ENCODE measurements at regions not wholly inside any gene's neighbourhood (a gene's known extent, or its start where the extent isn't known, plus 50 kb on each side); places are given as distances from the start of the nearest gene placed in this dataset.

DNA sequence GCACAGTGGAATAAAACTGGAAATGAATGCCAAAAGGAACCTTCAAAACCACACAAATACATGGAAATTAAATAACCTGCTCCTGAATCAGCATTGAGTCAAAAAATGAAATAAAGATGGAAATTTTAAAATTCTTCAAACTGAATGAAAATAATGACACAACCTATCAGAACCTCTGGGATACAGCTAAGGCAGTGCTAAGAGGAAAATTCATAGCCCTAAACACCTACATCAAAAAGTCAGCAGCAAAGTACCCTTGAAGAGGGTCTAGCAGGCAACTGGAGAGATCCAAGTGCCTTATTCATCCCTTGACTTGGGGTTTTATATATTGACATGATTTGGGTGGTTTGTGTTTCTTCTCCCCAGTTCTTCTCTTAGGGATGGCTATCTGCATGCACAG, 294.1 kb downstream of the PMP22 start:
- Mint-ChIP-seq H3K36me3 (ENCODE audit: low read depth) (peaks cover 3% of the 10 kb centered on the region), H3K9me3 (peaks cover 35% of the 10 kb centered on the region), H3K27me3 (ENCODE audit: insufficient read depth) (no peaks in the 10 kb centered on the region), H3K27ac (no peak overlapping the region), H3K4me1 (peaks cover 9% of the 10 kb centered on the region), H3K4me3 (no peak overlapping the region)
- Histone ChIP-seq H3K36me3 (ENCODE audit: control insufficient read depth, insufficient read depth, low read length) (no peaks in the 10 kb centered on the region), H3K4me1 (ENCODE audit: control insufficient read depth, insufficient read depth, low read length) (no peaks in the 10 kb centered on the region), H3K27ac (ENCODE audit: low read depth, low read length) (no peak overlapping the region), H3K9ac (ENCODE audit: extremely low read depth, low read length, poor library complexity, severe bottlenecking) (no peak overlapping the region), H3K4me3 (ENCODE audit: low read length) (no peak overlapping the region), H3K9me3 (ENCODE audit: control insufficient read depth, low read length) (peaks cover 15% of the 10 kb centered on the region), H3K27me3 (ENCODE audit: control insufficient read depth, insufficient read depth, low read length, poor library complexity, severe bottlenecking) (no peaks in the 10 kb centered on the region)
- DNase-seq, result no peak
- TF ChIP-seq, protein P1, sequence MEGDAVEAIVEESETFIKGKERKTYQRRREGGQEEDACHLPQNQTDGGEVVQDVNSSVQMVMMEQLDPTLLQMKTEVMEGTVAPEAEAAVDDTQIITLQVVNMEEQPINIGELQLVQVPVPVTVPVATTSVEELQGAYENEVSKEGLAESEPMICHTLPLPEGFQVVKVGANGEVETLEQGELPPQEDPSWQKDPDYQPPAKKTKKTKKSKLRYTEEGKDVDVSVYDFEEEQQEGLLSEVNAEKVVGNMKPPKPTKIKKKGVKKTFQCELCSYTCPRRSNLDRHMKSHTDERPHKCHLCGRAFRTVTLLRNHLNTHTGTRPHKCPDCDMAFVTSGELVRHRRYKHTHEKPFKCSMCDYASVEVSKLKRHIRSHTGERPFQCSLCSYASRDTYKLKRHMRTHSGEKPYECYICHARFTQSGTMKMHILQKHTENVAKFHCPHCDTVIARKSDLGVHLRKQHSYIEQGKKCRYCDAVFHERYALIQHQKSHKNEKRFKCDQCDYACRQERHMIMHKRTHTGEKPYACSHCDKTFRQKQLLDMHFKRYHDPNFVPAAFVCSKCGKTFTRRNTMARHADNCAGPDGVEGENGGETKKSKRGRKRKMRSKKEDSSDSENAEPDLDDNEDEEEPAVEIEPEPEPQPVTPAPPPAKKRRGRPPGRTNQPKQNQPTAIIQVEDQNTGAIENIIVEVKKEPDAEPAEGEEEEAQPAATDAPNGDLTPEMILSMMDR (conservative IDR thresholded peaks at IDR 0.05), result no peak

DNA sequence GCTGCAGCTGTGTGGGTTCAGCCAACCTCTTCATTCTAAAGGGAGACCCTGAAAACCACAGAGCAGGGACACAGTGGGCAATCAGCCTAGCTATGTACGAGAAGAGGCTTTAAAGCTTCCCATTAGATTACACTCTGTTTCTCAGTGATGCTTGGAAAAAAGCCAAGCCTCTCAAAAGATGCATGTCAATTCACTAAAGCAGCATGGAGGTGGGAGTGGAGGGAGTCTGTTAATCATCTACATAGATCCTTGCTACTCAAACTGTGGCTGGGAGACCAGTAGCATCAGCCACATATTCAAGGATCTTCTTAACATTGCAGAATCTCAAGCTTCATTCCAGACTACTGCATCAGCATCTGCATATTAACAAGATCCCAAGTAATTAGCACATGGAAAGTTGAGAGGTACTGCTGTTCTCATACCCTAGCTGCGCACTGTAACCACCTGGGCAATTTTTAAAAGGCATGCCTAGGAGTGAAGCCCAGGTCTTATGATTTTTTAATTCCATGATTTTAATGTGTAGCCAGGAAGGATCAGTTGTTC, 305.9 kb downstream of the PMP22 start:
- no peak overlapping the region for H3K27ac ChIP-seq (ENCODE audit: low read depth, low read length)
- no peaks in the 10 kb centered on the region for H3K27me3 ChIP-seq (ENCODE audit: control insufficient read depth, insufficient read depth, low read length, poor library complexity, severe bottlenecking)
- Mint-ChIP-seq H3K9me3 (no peaks in the 10 kb centered on the region), H3K4me1 (no peaks in the 10 kb centered on the region), H3K27ac (no peak overlapping the region), H3K36me3 (ENCODE audit: low read depth) (no peaks in the 10 kb centered on the region), H3K27me3 (ENCODE audit: insufficient read depth) (no peaks in the 10 kb centered on the region), H3K4me3 (no peak overlapping the region)
- WGBS, 2 experiments (ENCODE audit: insufficient coverage in 1 of 2, insufficient read length in 1 of 2), result 85 to 91% methylated on average over 2 of the region's 2 CpGs
- no peak overlapping the region for H3K9ac ChIP-seq (ENCODE audit: extremely low read depth, low read length, poor library complexity, severe bottlenecking)
- no peaks in the 10 kb centered on the region for H3K4me1 ChIP-seq (ENCODE audit: control insufficient read depth, insufficient read depth, low read length)
- no peak for DNase-seq
- H3K9me3 ChIP-seq (ENCODE audit: control insufficient read depth, low read length), result no peaks in the 10 kb centered on the region
- H3K4me3 ChIP-seq (ENCODE audit: low read length), result no peak overlapping the region
- TF ChIP-seq, protein P1 (conservative IDR thresholded peaks at IDR 0.05), result no peak
- no peaks in the 10 kb centered on the region for H3K36me3 ChIP-seq (ENCODE audit: control insufficient read depth, insufficient read depth, low read length)

DNA sequence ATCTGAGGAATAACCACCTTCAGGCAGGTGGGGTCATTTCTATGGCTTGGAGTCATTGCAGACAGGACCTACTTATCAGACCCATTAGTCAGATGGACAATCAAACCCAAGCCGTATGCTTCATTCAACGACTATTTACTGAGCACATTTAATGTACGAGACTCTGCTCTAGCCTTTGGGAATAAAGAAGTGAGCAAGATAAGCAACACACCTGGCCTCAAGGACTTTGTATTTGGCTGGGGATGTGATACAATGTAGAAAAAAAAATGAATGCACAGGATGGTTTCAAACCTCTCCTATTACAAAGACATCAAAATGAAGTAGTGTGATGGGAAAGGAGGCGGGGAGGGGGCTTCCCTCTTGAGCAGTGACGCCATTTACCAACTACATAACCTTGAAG, 311.7 kb downstream of the PMP22 start:
- Mint-ChIP-seq H3K4me3 (no peak overlapping the region), H3K27ac (no peak overlapping the region), H3K4me1 (no peaks in the 10 kb centered on the region), H3K36me3 (ENCODE audit: low read depth) (no peaks in the 10 kb centered on the region), H3K9me3 (no peaks in the 10 kb centered on the region), H3K27me3 (ENCODE audit: insufficient read depth) (no peaks in the 10 kb centered on the region)
- Histone ChIP-seq H3K9ac (ENCODE audit: extremely low read depth, low read length, poor library complexity, severe bottlenecking) (no peak overlapping the region), H3K9me3 (ENCODE audit: control insufficient read depth, low read length) (no peaks in the 10 kb centered on the region), H3K27me3 (ENCODE audit: control insufficient read depth, insufficient read depth, low read length, poor library complexity, severe bottlenecking) (no peaks in the 10 kb centered on the region), H3K4me3 (ENCODE audit: low read length) (no peak overlapping the region), H3K27ac (ENCODE audit: low read depth, low read length) (no peak overlapping the region), H3K4me1 (ENCODE audit: control insufficient read depth, insufficient read depth, low read length) (peaks cover 3% of the 10 kb centered on the region), H3K36me3 (ENCODE audit: control insufficient read depth, insufficient read depth, low read length) (no peaks in the 10 kb centered on the region)
- TF ChIP-seq, protein P1 (conservative IDR thresholded peaks at IDR 0.05), result no peak
- WGBS, 2 experiments (ENCODE audit: insufficient coverage in 1 of 2, insufficient read length in 1 of 2), result 95 to 100% methylated on average over 3 to 4 of the region's 5 CpGs
- DNase-seq, result no peak
